Retina (tissue), 1 donor: ENCODE measurements at regions not wholly inside any gene's neighbourhood (a gene's known extent, or its start where the extent isn't known, plus 50 kb on each side); places are given as distances from the start of the nearest gene placed in this dataset.
"Not testable (repeated sequence)": the region's sequence is repeated elsewhere in the genome, so short reads cannot be mapped to it uniquely, and the experiment has no call there.

ENCODE experiments used
- DNase-seq: peaks from one replicate; pipeline ENCODE4 v3.0.0-alpha.2; 2016

DNA sequence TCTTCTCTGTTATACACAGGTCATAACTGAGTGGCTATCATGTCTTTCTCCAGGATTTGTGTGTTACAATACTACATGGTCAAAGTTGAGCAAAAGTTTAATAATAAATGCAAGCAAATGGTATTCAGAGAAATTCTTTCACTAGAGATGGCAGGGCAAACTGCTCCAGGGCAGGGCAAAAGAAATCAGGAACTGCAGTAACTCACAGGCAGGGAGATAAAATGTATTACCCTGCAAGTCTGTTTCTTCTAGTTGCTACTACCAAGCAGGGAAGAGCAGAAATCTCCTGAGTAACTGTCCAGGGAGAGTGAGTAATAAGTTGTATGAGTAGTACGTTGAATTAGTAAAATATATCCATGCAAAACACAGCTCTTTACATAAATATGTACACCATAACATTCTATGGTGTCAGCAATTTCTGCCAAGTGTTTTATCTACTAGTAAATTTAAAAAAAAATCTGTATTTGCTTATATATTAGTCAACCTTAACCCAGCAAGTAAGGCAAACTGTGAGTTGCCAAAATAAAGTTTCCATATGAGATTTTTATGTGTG lies 404.1 kb downstream of the ZEB2 start:
- no peak for DNase-seq

GRCh38 chr2:144114760-144115159 lies 405.2 kb downstream of the ZEB2 start:
- no peak for DNase-seq

DNA sequence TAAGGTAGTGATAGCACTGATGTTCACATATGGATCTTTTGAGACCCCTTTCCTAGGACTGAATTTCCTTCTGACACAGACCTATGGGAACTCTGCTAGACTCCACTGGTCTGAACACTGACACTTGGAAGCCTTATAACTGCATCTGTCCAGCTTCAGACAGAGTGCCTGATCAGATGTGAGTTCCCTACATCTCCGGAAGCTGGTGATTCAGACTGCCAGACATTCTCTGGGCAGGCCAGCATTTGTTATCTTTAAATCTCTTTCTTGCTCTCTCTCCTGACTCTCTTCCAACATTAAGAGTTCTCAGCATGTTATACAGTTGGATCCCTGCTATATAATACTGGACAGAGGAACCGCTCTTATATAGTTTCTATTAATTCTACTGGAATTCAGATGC lies 408.5 kb downstream of the ZEB2 start:
- DNase-seq, result no peak

DNA sequence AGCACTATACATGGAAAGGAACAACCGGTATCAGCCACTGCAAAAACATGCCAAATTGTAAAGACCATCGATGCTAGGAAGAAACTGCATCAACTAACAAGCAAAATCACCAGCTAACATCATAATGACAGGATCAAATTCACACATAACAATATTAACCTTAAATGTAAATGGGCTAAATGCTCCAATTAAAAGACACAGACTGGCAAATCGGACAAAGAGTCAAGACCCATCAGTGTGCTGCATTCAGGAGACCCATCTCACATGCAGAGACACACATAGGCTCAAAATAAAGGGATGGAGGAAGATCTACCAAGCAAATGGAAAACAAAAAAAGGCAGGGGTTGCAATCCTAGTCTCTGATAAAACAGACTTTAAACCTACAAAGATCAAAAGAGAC lies 413.8 kb downstream of the ZEB2 start:
- DNase-seq, result not testable (repeated sequence)

- no peak for DNase-seq
Observed at GRCh38 chr2:144102386-144102785, 417.5 kb downstream of the ZEB2 start.

DNA sequence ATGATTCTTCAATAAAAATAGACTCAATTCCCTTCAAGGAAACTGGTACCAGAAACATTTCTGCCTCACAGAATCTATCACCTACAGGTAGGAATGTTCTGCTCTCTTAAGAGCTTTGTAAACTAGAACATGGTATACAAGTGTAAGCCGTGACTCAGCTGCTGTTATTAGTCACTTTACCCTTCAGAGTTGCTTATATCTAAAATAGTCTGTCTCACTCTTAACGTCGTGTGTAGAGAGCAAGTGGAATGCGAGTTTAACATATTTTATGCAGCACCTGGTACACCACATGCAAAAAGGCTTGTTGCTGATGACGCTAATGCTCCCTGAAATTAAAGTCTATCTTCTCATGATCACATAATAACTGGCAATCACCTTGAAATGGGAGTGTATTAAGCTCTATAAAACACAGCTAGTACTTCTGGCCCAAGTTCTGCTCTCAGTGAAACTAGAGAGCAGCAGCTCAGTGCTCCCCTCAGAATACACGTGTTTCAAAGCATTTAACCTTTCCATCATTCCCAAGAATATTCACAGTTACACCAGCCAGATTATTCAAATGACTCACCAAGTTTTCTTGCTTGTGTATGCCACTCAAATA lies 420.0 kb downstream of the ZEB2 start:
- no peak for DNase-seq

DNA sequence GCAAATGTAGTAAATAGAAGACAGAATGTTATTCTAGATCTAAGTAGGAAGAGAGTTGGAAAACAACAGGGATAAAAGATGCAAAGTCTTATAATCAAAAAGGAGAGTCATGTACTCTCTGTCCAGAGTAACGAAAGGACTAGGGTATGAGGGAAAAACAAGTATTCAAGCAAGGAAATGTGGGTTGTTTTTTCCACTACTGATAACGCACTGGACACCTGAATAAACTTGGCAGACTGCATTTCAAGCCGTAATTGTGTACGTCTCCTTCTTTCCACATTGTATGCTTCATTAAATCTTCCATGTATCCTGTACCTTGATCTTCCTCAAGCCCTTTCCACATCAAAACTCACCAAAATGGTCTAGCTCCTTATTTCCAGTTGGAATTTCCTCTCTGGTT lies 420.6 kb downstream of the ZEB2 start:
- no peak for DNase-seq

DNA sequence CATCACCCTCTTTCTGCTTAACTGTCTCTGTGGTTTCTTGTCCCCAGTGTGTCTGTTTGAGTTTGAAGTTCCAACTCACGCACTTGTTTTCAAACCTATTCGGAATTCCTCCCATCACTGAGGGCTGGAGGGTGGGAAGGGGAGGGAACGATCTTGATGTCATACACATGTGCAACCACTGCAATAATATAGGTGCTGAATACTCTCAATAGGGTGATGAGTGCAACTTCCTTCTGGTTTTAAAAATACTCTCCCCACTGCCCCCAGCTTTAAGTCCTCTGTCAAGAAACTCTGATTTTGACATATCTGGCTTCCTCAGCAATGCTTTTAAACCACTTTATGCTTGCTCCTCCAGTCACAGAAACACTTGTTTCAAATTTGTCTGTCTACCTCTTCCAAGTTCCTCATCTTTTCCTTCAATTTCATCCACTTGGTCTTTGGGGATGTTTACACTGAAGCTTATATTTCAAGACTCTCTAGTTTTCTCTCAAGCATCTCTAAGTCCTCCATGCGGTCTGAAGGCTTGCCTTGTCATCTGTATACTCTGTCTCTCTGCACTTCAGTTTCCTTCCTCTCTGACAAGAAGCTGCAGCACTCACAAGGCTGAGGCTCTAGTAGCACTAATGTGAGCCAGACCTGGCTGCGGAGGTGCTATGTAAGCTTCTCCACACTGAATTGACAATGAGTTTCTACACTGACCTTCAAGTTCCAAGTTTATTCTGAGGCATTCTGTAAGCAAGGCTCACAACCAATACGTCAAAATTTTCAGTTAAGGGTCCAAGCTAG lies 422.3 kb downstream of the ZEB2 start:
- DNase-seq, result no peak

DNA sequence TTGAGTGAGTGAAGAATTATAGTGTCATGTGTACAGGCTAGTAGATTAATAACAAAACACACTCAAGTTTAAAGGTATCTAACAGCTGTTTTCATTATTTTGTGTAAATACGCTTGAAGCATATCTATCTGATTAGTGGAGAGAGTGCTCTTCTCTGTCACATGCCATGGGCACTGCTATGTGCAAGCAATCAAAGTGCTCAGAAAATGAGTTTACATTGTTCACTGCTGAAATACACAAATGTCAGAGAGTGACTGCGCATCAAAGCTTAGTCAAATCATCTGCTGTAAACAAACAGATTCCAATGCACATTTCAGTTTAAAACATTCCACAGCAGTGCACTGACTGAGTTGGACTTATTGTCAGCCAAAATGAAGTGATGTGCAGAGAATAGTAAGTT lies 423.4 kb downstream of the ZEB2 start:
- DNase-seq, result no peak

DNA sequence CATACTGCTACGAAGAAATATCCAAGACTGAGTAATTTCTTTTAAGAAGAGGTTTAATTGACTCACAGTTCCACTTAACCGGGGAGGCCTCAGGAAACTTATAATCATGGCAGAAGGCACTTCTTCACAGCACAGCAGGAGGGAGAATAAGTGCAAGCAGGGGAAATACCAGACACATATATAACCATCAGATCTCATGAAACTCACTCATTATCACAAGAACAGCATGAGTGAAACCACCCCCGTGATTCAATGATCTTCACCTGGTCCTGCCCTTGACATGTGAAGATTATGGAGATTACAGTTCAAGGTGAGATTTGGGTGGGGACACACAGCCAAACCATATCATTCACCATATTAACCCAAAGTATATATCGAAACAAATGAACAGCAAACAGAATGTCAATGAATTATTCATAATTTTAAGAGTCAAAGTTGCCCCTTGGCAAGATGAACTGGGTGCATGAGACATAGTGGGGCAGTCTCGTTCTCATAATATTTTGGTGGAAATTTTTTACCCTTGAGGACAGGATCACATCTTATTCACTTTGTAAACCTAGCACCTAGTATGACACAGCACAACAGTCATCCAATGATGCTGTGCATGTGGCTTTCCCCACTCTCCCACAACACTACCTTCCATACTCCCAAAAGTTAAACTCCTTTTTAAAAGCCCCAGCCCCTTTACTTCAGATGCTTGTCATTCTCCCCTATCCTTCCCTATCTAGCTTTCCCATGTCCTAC lies 425.3 kb downstream of the ZEB2 start:
- DNase-seq, result no peak

DNA sequence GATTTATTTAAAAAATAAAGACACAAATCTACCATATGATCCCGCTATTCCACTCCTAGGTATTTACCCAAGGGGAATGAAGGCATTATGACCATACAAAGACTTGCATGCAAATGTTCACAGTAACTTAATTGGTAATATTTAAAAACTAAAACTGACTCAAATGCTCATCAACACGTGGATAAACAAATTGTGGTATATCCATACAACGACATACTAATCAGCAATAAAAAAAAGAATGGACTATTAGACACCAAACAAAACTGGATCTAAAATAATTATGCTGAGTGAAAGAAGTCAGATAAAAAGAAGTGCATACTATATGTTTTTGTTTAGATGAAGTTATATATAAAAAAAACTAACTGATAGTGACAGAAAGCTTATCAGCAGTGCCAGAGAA lies 428.3 kb downstream of the ZEB2 start:
- no peak for DNase-seq

GRCh38 chr2:144088863-144089262 lies 431.1 kb downstream of the ZEB2 start:
- DNase-seq, result no peak

- DNase-seq, result no peak
Observed at GRCh38 chr2:144086965-144087364, 433.0 kb downstream of the ZEB2 start.

GRCh38 chr2:144085016-144085415 lies 434.9 kb downstream of the ZEB2 start:
- no peak for DNase-seq

- no peak for DNase-seq
Observed at GRCh38 chr2:144084114-144084661, 435.7 kb downstream of the ZEB2 start.

GRCh38 chr2:144083211-144083610 lies 436.7 kb downstream of the ZEB2 start:
- no peak for DNase-seq

GRCh38 chr2:144082777-144083176 lies 437.1 kb downstream of the ZEB2 start:
- DNase-seq, result no peak

DNA sequence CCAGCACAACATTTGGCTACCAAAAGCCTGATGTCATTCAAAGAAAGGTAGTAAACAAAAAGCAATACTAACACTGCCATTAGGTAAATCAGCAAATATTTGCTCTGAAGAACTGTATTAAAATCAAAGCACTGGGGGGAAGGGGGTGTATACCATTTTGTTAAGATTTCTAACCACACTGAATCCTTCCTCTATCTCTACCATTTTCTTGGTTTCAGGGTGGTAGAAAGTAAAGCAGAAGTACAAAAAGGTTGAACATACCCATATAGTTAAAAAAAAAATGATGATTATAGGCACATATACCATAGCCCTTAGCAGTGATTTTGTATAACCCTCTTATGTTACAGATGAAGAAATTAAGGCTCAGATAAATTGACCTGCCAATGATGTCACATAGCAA lies 437.6 kb downstream of the ZEB2 start:
- no peak for DNase-seq

GRCh38 chr2:144081272-144081671 lies 438.6 kb downstream of the ZEB2 start:
- DNase-seq, result no peak

DNA sequence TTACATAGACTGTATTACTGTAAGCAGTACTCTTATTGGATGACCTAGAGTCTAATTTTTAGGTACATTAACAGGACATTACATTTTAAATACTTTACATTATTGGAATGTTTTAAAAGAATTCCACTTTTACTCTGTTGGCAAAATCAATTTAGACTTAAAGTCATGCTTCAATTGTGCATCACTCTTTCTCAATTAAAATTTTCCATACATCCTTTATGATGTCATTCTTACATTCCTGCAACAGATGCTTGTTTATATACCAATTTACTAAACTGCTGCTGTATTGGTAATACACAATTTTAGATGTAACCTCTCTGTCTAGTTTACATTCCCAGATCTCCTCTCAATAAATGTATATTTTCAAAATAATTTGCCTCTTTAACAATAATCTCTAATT lies 440.1 kb downstream of the ZEB2 start:
- DNase-seq, result no peak

DNA sequence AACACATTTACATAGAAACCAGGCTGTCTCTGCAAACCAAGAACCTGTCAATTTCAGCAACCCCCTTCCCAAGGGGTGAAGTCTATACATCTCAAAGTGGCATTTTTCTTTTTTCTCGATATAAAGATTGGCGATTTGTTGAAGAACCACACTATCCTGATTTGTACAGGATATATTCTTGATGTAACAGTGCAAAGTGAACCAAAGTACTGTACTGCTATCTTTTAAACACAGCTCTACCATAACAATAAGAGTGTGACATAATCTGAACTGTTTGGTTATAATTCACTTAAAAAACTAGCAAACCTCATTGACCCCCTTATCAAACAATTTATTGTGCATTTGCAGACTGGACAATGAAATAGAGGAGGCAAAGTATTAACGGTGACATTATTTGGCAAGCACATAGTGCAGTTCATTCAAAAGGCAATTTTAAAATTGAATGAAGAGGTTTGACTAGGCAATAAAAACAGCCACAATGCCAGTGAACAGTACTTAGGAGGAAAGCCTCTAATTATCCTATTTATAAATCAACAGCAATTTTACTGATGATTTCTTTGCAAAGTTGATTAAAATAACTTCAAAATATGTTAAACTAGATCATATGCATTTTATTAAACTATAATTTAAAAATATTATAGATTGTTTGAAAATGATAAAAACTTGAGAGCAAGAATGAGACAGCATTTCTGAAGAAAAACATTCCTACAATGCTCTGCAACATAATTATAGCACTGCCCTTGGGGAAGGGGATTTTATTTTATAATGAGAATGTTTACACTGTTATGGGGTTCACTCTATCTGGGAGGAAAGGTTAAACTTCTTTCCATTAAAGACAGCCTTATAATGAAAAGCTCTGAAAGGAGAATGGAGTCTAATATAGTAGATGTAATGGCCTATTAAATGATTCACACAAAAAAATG lies 440.9 kb downstream of the ZEB2 start:
- no peak for DNase-seq

DNA sequence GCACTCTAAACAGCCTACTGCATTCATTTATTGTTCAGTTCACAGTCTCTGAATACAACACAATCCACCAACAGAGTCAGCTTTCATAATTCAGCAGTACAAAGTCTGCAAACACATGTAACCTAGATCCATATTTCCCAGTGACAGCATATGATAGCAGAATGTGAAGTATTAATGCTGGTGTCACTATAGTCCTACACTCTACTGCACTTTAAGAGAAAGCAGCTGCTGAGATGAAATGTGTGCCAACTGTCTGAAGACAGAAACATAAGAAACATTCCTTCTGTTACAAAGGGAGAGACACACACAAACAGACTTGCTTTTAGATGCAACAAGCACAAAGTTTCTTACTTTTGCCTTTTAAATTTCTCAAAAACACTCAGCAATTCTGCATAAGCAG lies 441.8 kb downstream of the ZEB2 start:
- DNase-seq, result peak; percentile 18
